ENCODE measurements at regions not wholly inside any gene's neighbourhood (a gene's known extent, or its start where the extent isn't known, plus 50 kb on each side); places are given as distances from the start of the nearest gene placed in this dataset.
A peak's percentile ranks its signal among the peaks of the same experiment; 100 is the strongest.

- DNase-seq (ENCODE audit: low spot score): no peak
Observed at GRCh38 chr9:81259896-81260295, 429.5 kb downstream of the TLE1 start.

GRCh38 chr9:81256368-81256767 is 433.0 kb downstream of the TLE1 start:
- DNase-seq (ENCODE audit: low spot score): no peak

GRCh38 chr9:81250606-81251005 is 438.7 kb downstream of the TLE1 start:
- DNase-seq (ENCODE audit: low spot score): no peak

GRCh38 chr9:81250041-81250440 is 439.3 kb downstream of the TLE1 start:
- DNase-seq (ENCODE audit: low spot score): no peak

- no peak for DNase-seq (ENCODE audit: low spot score)
Observed at GRCh38 chr9:81245254-81245956, 443.9 kb downstream of the TLE1 start.

GRCh38 chr9:81244631-81245030 is 444.7 kb downstream of the TLE1 start:
- DNase-seq (ENCODE audit: low spot score): no peak

GRCh38 chr9:81242866-81243265 is 446.5 kb downstream of the TLE1 start:
- DNase-seq (ENCODE audit: low spot score): no peak

- DNase-seq (ENCODE audit: low spot score): peak; percentile 81
Observed at GRCh38 chr9:81239388-81239787, 450.0 kb downstream of the TLE1 start.

GRCh38 chr9:81237565-81238231 is 451.6 kb downstream of the TLE1 start:
- no peak for DNase-seq (ENCODE audit: low spot score)

- DNase-seq (ENCODE audit: low spot score): no peak
Observed at GRCh38 chr9:81234924-81235610, 454.3 kb downstream of the TLE1 start.

- no peak for DNase-seq (ENCODE audit: low spot score)
Observed at GRCh38 chr9:81231011-81231410, 458.3 kb downstream of the TLE1 start.

GRCh38 chr9:81227507-81228245 is 461.7 kb downstream of the TLE1 start:
- DNase-seq (ENCODE audit: low spot score): no peak

- DNase-seq (ENCODE audit: low spot score): no peak
Observed at GRCh38 chr9:81225596-81225995, 463.8 kb downstream of the TLE1 start.

- DNase-seq (ENCODE audit: low spot score): no peak
Observed at GRCh38 chr9:81224166-81225081, 464.9 kb downstream of the TLE1 start.

- DNase-seq (ENCODE audit: low spot score): no peak
Observed at GRCh38 chr9:81214975-81215374, 474.4 kb downstream of the TLE1 start.

GRCh38 chr9:81213456-81213855 is 475.9 kb downstream of the TLE1 start:
- no peak for DNase-seq (ENCODE audit: low spot score)

GRCh38 chr9:81211741-81212140 is 477.6 kb downstream of the TLE1 start:
- DNase-seq (ENCODE audit: low spot score): no peak

GRCh38 chr9:81207651-81208050 is 481.7 kb downstream of the TLE1 start:
- no peak for DNase-seq (ENCODE audit: low spot score)

GRCh38 chr9:81202292-81202691 is 487.1 kb downstream of the TLE1 start:
- DNase-seq (ENCODE audit: low spot score): no peak

GRCh38 chr9:81195206-81195605 is 494.1 kb downstream of the TLE1 start:
- no peak for DNase-seq (ENCODE audit: low spot score)
